ENCODE measurements at regions not wholly inside any gene's neighbourhood (a gene's known extent, or its start where the extent isn't known, plus 50 kb on each side); places are given as distances from the start of the nearest gene placed in this dataset.

GRCh38 chr2:224325941-224326340 lies 76.0 kb downstream of the FAM124B start:
- DNase-seq (ENCODE audit: low read depth in 1 of 2, low spot score in 1 of 2), result no peak

- no peak for DNase-seq (ENCODE audit: low read depth in 1 of 2, low spot score in 1 of 2)
Measured at GRCh38 chr2:224324604-224325003, 77.3 kb downstream of the FAM124B start.

GRCh38 chr2:224320660-224321059 lies 81.2 kb downstream of the FAM124B start:
- DNase-seq (ENCODE audit: low read depth in 1 of 2, low spot score in 1 of 2), result no peak

- no peak for DNase-seq (ENCODE audit: low read depth in 1 of 2, low spot score in 1 of 2)
Measured at GRCh38 chr2:224319750-224320149, 82.2 kb downstream of the FAM124B start.

- DNase-seq (ENCODE audit: low read depth in 1 of 2, low spot score in 1 of 2), result no peak
Measured at GRCh38 chr2:224312741-224313140, 89.2 kb downstream of the FAM124B start.

- DNase-seq (ENCODE audit: low read depth in 1 of 2, low spot score in 1 of 2), result no peak
Measured at GRCh38 chr2:224310943-224311625, 90.8 kb downstream of the FAM124B start.

- no peak for DNase-seq (ENCODE audit: low read depth in 1 of 2, low spot score in 1 of 2)
Measured at GRCh38 chr2:224309176-224309575, 92.7 kb downstream of the FAM124B start.

- no peak for DNase-seq (ENCODE audit: low read depth in 1 of 2, low spot score in 1 of 2)
Measured at GRCh38 chr2:224308272-224308911, 93.5 kb downstream of the FAM124B start.

GRCh38 chr2:224302952-224303351 lies 99.0 kb downstream of the FAM124B start:
- DNase-seq (ENCODE audit: low read depth in 1 of 2, low spot score in 1 of 2), result no peak

- DNase-seq (ENCODE audit: low read depth in 1 of 2, low spot score in 1 of 2), result no peak
Measured at GRCh38 chr2:224293976-224294375, 107.9 kb downstream of the FAM124B start.

- DNase-seq (ENCODE audit: low read depth in 1 of 2, low spot score in 1 of 2), result no peak
Measured at GRCh38 chr2:224287531-224287930, 114.4 kb downstream of the FAM124B start.

- no peak for DNase-seq (ENCODE audit: low read depth in 1 of 2, low spot score in 1 of 2)
Measured at GRCh38 chr2:224286923-224287322, 115.0 kb downstream of the FAM124B start.

- peak in 1 of 2 donors; percentile 42 for DNase-seq (ENCODE audit: low read depth in 1 of 2, low spot score in 1 of 2)
Measured at GRCh38 chr2:224284134-224284946, 117.6 kb downstream of the FAM124B start.

- no peak for DNase-seq (ENCODE audit: low read depth in 1 of 2, low spot score in 1 of 2)
Measured at GRCh38 chr2:224283466-224283965, 118.4 kb downstream of the FAM124B start.

GRCh38 chr2:224281374-224281773 lies 120.5 kb downstream of the FAM124B start:
- no peak for DNase-seq (ENCODE audit: low read depth in 1 of 2, low spot score in 1 of 2)

- no peak for DNase-seq (ENCODE audit: low read depth in 1 of 2, low spot score in 1 of 2)
Measured at GRCh38 chr2:224278531-224278930, 123.4 kb downstream of the FAM124B start.

GRCh38 chr2:224276251-224276650 lies 125.7 kb downstream of the FAM124B start:
- no peak for DNase-seq (ENCODE audit: low read depth in 1 of 2, low spot score in 1 of 2)

GRCh38 chr2:224272237-224272910 lies 129.5 kb downstream of the FAM124B start:
- DNase-seq (ENCODE audit: low read depth in 1 of 2, low spot score in 1 of 2), result no peak

- no peak for DNase-seq (ENCODE audit: low read depth in 1 of 2, low spot score in 1 of 2)
Measured at GRCh38 chr2:224271617-224272236, 130.2 kb downstream of the FAM124B start.

GRCh38 chr2:224268441-224268840 lies 133.5 kb downstream of the FAM124B start:
- DNase-seq (ENCODE audit: low read depth in 1 of 2, low spot score in 1 of 2), result no peak

GRCh38 chr2:224264259-224264658 lies 137.6 kb downstream of the FAM124B start:
- DNase-seq (ENCODE audit: low read depth in 1 of 2, low spot score in 1 of 2), result no peak

Data from activated CD4-positive, alpha-beta T cell treated with anti-CD3 and anti-CD28 coated beads, Interleukin-2, amount 50 U/mL, for 24 hours (primary cell).